ENCODE measurements at regions not wholly inside any gene's neighbourhood (a gene's known extent, or its start where the extent isn't known, plus 50 kb on each side); places are given as distances from the start of the nearest gene placed in this dataset.

- no peaks in the 10 kb centered on the region for H3K4me1 ChIP-seq (ENCODE audit: control insufficient read depth, insufficient read depth, low read length)
- in situ Hi-C loops (cut with MboI) (no loop called here), intact Hi-C loops (cut with micrococcal nuclease; ENCODE audit: unreplicated experiment) (no loop called here)
- H3K27me3 ChIP-seq (replicated peaks in 1 of 2; ENCODE audit: control insufficient read depth in 2 of 2, insufficient read depth in 2 of 2, low read length in 1 of 2) = no peaks in the 10 kb centered on the region
- WGBS (ENCODE audit: insufficient coverage, insufficient replicate concordance, low lambda C conversion rate, missing lambda C conversion rate) = 0% methylated on average over 1 of the region's 1 CpG
- no peak overlapping the region for H3K4me2 ChIP-seq (ENCODE audit: control insufficient read depth, insufficient read depth)
- no TSS peak for BruUV-seq (replicated peaks)
- ATAC-seq (no peak), FAIRE-seq (no peak), DNase-seq (ENCODE audit: low read depth, low spot score) (no peak)
- ChIA-PET POLR2A (interaction anchor here (0.6 kb wide), 1 partner anchor 18 kb away, joined by 3 read pairs; no protein-coding TSS in a partner anchor), RAD21 (ENCODE audit: unreplicated experiment) (interaction anchor here (0.6 kb wide), 1 partner anchor 75 kb away, joined by 3 read pairs; no protein-coding TSS in a partner anchor), CTCF (no interaction called here), SMC1A (ENCODE audit: uncharacterized antibody, unreplicated experiment) (interaction anchor here (0.6 kb wide), 1 partner anchor 142 kb away, joined by 3 read pairs; no protein-coding TSS in a partner anchor)
- no peak overlapping the region for H3K27ac ChIP-seq (ENCODE audit: control insufficient read depth, insufficient read depth)
- H3K4me3 ChIP-seq = no peak overlapping the region
- H2AFZ ChIP-seq (ENCODE audit: control insufficient read depth, low read depth, low read length) = no peak overlapping the region
- H4K20me1 ChIP-seq (ENCODE audit: control insufficient read depth, insufficient read depth) = no peaks in the 10 kb centered on the region
- H3K79me2 ChIP-seq (ENCODE audit: control insufficient read depth, insufficient read depth, low read length) = no peaks in the 10 kb centered on the region
- no peak overlapping the region for H3K9ac ChIP-seq (ENCODE audit: control insufficient read depth, insufficient read depth, low read length)
- no peaks in the 10 kb centered on the region for H3K9me3 ChIP-seq (replicated peaks; ENCODE audit: control insufficient read depth, insufficient read depth, low read length)
- no peaks in the 10 kb centered on the region for H3K36me3 ChIP-seq (ENCODE audit: control insufficient read depth in 2 of 2, insufficient read depth in 2 of 2, low read length in 1 of 2)
- TF ChIP-seq SIX5 (IDR thresholded peaks at IDR 0.05; ENCODE audit: low read depth, low read length, severe bottlenecking) = no peak
- no peak for TF ChIP-seq ZNF24 (IDR thresholded peaks at IDR 0.05)
- TF ChIP-seq, protein P1, sequence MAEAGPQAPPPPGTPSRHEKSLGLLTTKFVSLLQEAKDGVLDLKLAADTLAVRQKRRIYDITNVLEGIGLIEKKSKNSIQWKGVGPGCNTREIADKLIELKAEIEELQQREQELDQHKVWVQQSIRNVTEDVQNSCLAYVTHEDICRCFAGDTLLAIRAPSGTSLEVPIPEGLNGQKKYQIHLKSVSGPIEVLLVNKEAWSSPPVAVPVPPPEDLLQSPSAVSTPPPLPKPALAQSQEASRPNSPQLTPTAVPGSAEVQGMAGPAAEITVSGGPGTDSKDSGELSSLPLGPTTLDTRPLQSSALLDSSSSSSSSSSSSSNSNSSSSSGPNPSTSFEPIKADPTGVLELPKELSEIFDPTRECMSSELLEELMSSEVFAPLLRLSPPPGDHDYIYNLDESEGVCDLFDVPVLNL (IDR thresholded peaks at IDR 0.05; ENCODE audit: low read depth, low read length) = no peak
- TF ChIP-seq YY1 (IDR thresholded peaks at IDR 0.05; ENCODE audit: low read depth, low read length) = no peak
- no peak for TF ChIP-seq HDGF (IDR thresholded peaks at IDR 0.05)
- TF ChIP-seq, protein P2, sequence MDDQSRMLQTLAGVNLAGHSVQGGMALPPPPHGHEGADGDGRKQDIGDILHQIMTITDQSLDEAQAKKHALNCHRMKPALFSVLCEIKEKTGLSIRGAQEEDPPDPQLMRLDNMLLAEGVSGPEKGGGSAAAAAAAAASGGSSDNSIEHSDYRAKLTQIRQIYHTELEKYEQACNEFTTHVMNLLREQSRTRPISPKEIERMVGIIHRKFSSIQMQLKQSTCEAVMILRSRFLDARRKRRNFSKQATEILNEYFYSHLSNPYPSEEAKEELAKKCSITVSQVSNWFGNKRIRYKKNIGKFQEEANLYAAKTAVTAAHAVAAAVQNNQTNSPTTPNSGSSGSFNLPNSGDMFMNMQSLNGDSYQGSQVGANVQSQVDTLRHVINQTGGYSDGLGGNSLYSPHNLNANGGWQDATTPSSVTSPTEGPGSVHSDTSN (IDR thresholded peaks at IDR 0.05; ENCODE audit: insufficient replicate concordance, low read depth, low read length) = no peak
- no peak for TF ChIP-seq SRF (IDR thresholded peaks at IDR 0.05; ENCODE audit: low read depth in 2 of 2, low read length in 2 of 2)
- TF ChIP-seq, protein P3, sequence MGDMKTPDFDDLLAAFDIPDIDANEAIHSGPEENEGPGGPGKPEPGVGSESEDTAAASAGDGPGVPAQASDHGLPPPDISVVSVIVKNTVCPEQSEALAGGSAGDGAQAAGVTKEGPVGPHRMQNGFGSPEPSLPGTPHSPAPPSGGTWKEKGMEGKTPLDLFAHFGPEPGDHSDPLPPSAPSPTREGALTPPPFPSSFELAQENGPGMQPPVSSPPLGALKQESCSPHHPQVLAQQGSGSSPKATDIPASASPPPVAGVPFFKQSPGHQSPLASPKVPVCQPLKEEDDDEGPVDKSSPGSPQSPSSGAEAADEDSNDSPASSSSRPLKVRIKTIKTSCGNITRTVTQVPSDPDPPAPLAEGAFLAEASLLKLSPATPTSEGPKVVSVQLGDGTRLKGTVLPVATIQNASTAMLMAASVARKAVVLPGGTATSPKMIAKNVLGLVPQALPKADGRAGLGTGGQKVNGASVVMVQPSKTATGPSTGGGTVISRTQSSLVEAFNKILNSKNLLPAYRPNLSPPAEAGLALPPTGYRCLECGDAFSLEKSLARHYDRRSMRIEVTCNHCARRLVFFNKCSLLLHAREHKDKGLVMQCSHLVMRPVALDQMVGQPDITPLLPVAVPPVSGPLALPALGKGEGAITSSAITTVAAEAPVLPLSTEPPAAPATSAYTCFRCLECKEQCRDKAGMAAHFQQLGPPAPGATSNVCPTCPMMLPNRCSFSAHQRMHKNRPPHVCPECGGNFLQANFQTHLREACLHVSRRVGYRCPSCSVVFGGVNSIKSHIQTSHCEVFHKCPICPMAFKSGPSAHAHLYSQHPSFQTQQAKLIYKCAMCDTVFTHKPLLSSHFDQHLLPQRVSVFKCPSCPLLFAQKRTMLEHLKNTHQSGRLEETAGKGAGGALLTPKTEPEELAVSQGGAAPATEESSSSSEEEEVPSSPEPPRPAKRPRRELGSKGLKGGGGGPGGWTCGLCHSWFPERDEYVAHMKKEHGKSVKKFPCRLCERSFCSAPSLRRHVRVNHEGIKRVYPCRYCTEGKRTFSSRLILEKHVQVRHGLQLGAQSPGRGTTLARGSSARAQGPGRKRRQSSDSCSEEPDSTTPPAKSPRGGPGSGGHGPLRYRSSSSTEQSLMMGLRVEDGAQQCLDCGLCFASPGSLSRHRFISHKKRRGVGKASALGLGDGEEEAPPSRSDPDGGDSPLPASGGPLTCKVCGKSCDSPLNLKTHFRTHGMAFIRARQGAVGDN (IDR thresholded peaks at IDR 0.05) = no peak
- TF ChIP-seq CBX3 (IDR thresholded peaks at IDR 0.05; ENCODE audit: borderline replicate concordance, low read depth) = no peak
- TF ChIP-seq FOS (IDR thresholded peaks at IDR 0.05; ENCODE audit: borderline replicate concordance, extremely low read depth, insufficient read length) = no peak
- TF ChIP-seq ZBED1 (IDR thresholded peaks at IDR 0.05; ENCODE audit: borderline replicate concordance) = no peak
- TF ChIP-seq NR2F1 (conservative IDR thresholded peaks at IDR 0.05) = no peak
- TF ChIP-seq, protein P4, sequence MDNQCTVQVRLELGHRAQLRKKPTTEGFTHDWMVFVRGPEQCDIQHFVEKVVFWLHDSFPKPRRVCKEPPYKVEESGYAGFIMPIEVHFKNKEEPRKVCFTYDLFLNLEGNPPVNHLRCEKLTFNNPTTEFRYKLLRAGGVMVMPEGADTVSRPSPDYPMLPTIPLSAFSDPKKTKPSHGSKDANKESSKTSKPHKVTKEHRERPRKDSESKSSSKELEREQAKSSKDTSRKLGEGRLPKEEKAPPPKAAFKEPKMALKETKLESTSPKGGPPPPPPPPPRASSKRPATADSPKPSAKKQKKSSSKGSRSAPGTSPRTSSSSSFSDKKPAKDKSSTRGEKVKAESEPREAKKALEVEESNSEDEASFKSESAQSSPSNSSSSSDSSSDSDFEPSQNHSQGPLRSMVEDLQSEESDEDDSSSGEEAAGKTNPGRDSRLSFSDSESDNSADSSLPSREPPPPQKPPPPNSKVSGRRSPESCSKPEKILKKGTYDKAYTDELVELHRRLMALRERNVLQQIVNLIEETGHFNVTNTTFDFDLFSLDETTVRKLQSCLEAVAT (IDR thresholded peaks at IDR 0.05) = no peak
- no peak for TF ChIP-seq SREBF2 (IDR thresholded peaks at IDR 0.05; ENCODE audit: low read length)
- TF ChIP-seq ZNF217 (IDR thresholded peaks at IDR 0.05) = no peak
Observed at GRCh38 chr16:26493751-26494150, 573.0 kb upstream of the C16orf82 start.

All from GM12878 (cell line).